ENCODE measurements at regions not wholly inside any gene's neighbourhood (a gene's known extent, or its start where the extent isn't known, plus 50 kb on each side); places are given as distances from the start of the nearest gene placed in this dataset.

DNA sequence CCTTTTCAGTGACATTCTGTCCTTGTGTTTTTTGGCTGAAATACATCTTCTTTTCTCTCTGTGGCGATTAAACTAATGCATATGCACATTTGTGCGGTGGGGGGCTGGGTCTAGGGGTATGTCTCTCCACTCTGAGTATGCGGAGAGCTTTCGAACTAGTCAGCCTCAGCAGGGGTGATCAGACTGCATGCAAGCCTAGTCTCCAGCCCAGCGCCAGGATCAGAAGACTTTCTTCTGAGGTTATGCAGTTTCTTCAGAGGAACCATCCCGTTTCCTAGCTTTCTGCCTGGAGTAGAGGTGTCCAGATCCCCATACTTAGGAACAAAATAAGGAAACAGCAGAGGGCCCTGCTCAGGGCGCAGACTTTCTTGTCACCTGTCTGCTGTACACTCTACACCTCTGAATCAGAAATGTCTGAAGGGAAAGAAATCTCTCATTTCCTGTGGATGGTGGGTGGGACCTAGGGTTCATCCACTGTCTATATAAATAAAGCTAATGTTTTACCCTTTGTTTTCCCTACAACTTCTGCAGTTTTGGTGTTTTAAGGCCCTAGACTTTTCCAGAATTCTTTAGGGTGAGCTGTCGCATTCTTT lies 230.4 kb downstream of the ABHD5 start:
- H3K27ac ChIP-seq = no peak overlapping the region
- no peak for TF ChIP-seq CTCF (conservative IDR thresholded peaks at IDR 0.05)

GRCh38 chr3:43922374-43922773 lies 231.6 kb downstream of the ABHD5 start:
- H3K27ac ChIP-seq = no peak overlapping the region
- no peak for TF ChIP-seq CTCF (conservative IDR thresholded peaks at IDR 0.05)

GRCh38 chr3:43923104-43923882 lies 232.6 kb downstream of the ABHD5 start:
- no peak for TF ChIP-seq CTCF (conservative IDR thresholded peaks at IDR 0.05)
- no peak overlapping the region for H3K27ac ChIP-seq

GRCh38 chr3:43926055-43926454 lies 235.3 kb downstream of the ABHD5 start:
- TF ChIP-seq CTCF (conservative IDR thresholded peaks at IDR 0.05) = no peak
- no peak overlapping the region for H3K27ac ChIP-seq

DNA sequence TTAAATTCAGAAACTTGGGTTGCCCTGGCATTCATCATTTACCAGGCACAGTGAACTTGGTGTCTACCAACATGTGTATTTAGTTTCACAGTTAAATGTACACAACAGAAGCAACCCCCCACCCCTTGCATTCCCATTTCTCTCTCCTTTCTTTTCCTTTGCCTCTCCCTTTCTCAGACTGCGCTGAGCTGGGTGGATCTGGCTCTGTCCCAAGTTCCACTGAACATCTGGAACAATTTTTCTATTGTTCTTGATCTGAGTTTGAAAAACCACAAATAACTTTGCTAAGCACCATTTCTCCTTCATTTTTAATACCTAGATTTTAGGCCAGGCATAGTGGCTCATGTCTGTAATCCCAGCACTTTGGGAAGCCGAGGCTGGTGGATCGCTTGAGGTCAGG lies 242.2 kb downstream of the ABHD5 start:
- H3K27ac ChIP-seq = no peak overlapping the region
- TF ChIP-seq CTCF (conservative IDR thresholded peaks at IDR 0.05) = no peak

DNA sequence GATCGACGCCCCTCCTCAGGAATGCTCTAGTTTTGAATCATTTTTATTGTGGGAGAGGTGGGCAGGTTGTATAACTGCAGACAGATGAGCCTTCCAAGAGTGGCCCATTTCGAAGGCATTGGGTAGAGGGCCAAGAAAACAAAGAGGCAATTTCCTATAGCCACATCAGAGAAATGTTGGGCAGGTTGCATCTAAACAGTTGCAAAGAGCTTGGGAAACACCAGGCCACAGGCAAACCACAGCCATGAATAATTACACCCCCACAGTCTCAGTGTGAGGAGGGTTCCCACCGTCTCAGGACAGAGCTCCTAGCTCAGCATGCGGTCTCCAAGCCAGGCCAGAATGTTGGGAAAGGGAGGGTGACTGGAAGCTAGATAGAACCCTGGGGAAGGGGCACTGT lies 257.3 kb downstream of the ABHD5 start:
- H3K27ac ChIP-seq = no peak overlapping the region
- TF ChIP-seq CTCF (conservative IDR thresholded peaks at IDR 0.05) = no peak

DNA sequence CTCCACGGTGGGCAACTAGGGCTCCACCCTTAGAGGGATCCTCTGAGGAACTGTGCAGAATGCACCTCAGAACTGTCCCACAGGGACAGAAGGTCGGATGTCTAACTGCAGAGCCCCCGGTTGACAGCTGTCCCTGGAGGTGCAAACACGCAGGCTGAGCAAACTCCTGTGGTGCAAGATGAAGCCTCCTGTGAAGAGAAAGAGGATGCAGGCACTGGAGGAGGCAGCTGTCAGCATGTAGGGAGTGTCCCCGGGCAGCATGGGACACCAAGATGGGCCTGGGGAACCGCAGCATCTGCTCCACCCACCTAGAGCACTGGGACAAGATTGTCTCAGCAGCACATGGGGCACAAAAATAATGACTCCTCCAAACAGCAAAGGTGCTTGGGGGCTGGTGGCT lies 258.9 kb downstream of the ABHD5 start:
- TF ChIP-seq CTCF (conservative IDR thresholded peaks at IDR 0.05) = no peak
- no peak overlapping the region for H3K27ac ChIP-seq
